Hepatocyte (in vitro differentiated cells): ENCODE measurements at regions not wholly inside any gene's neighbourhood (a gene's known extent, or its start where the extent isn't known, plus 50 kb on each side); places are given as distances from the start of the nearest gene placed in this dataset.

ENCODE experiments used
- DNase-seq: peaks from one replicate; pipeline ENCODE4 v3.0.0-alpha.2; 2016; ENCODE audit warnings: low spot score
- H2AFZ ChIP-seq: fragments of 200-600 bp; sonication (generic); 2 replicates; pipeline ENCODE4 v1.6.0; 2016; ENCODE audit warnings: antibody characterized with exemption, mild to moderate bottlenecking
- H3K27ac ChIP-seq: fragments of 200-600 bp; sonication (generic); 2 replicates; pipeline ENCODE4 v1.5.1; 2016; ENCODE audit warnings: mild to moderate bottlenecking
- H3K27me3 ChIP-seq: fragments of 200-600 bp; sonication (generic); 2 replicates; pipeline ENCODE4 v1.6.1; 2016
- H3K36me3 ChIP-seq: fragments of 200-600 bp; sonication (generic); replicated peaks from 2 replicates; pipeline ENCODE4 v1.5.1; 2016; ENCODE audit warnings: low read depth; ENCODE audit not compliant: insufficient read depth
- H3K4me1 ChIP-seq: fragments of 200-600 bp; sonication (generic); 2 replicates; pipeline ENCODE4 v1.5.1; 2016; ENCODE audit warnings: mild to moderate bottlenecking, moderate library complexity; ENCODE audit not compliant: insufficient read depth
- H3K4me2 ChIP-seq: fragments of 200-600 bp; sonication (generic); 2 replicates; pipeline ENCODE4 v1.6.0; 2016
- H3K4me3 ChIP-seq: fragments of 200-600 bp; sonication (generic); 2 replicates; pipeline ENCODE4 v1.5.1; 2016; ENCODE audit warnings: mild to moderate bottlenecking
- H3K79me2 ChIP-seq: fragments of 200-600 bp; sonication (generic); 2 replicates; pipeline ENCODE4 v1.6.0; 2017; ENCODE audit warnings: mild to moderate bottlenecking
- H3K9me2 ChIP-seq: fragments of 200-600 bp; sonication (generic); replicated peaks from 2 replicates; pipeline ENCODE4 v1.6.0; 2017; ENCODE audit warnings: mild to moderate bottlenecking; ENCODE audit not compliant: insufficient read depth
- H3K9me3 ChIP-seq: fragments of 200-600 bp; sonication (generic); 2 replicates; pipeline ENCODE4 v1.5.1; 2016; ENCODE audit warnings: low read depth, mild to moderate bottlenecking
- H4K20me1 ChIP-seq: fragments of 200-600 bp; sonication (generic); 2 replicates; pipeline ENCODE4 v1.6.0; 2016; ENCODE audit warnings: mild to moderate bottlenecking; ENCODE audit not compliant: insufficient read depth, poor library complexity, severe bottlenecking
- CTCF ChIP-seq: fragments of 200-600 bp; sonication (generic); IDR thresholded peaks from 2 replicates; pipeline ENCODE4 v1.5.1; 2016; ENCODE audit warnings: antibody characterized with exemption, mild to moderate bottlenecking; ENCODE audit not compliant: poor library complexity
- EZH2 ChIP-seq: fragments of 200-600 bp; sonication (generic); IDR thresholded peaks from 2 replicates; pipeline ENCODE4 v1.6.1; 2016; ENCODE audit warnings: antibody characterized with exemption, mild to moderate bottlenecking, borderline replicate concordance
- EZH2phosphoT487 ChIP-seq: fragments of 200-600 bp; sonication (generic); IDR thresholded peaks from one replicate; pipeline ENCODE4 v1.6.1; 2018; ENCODE audit warnings: antibody characterized with exemption, mild to moderate bottlenecking, low read depth, moderate library complexity; ENCODE audit not compliant: unreplicated experiment, severe bottlenecking
- WGBS: methylation state at CpG from one replicate; pipeline ENCODE4 v1.1.6; 2016; ENCODE audit warnings: low lambda C conversion rate; ENCODE audit errors: missing lambda C conversion rate; 5-methylcytosine and 5-hydroxymethylcytosine counted together

- no peak overlapping the region for H2AFZ ChIP-seq
- TF ChIP-seq EZH2: no peak
- TF ChIP-seq CTCF: no peak
- no peak for TF ChIP-seq EZH2phosphoT487
- H3K9me3 ChIP-seq: no peaks in the 10 kb centered on the region
- H3K4me3 ChIP-seq: no peak overlapping the region
- no peak overlapping the region for H3K4me2 ChIP-seq
- H3K36me3 ChIP-seq: no peaks in the 10 kb centered on the region
- H3K27me3 ChIP-seq: no peaks in the 10 kb centered on the region
- H3K27ac ChIP-seq: no peak overlapping the region
- H3K79me2 ChIP-seq: no peaks in the 10 kb centered on the region
- H3K4me1 ChIP-seq: peaks cover 5% of the 10 kb centered on the region
- H3K9me2 ChIP-seq: no peaks in the 10 kb centered on the region
- H4K20me1 ChIP-seq: no peaks in the 10 kb centered on the region
- DNase-seq: no peak
These were observed 524.2 kb downstream of the FAT4 start for GRCh38 chr4:125838924-125839323.

- no peak for DNase-seq
- H3K4me2 ChIP-seq: no peak overlapping the region
- no peak overlapping the region for H3K27ac ChIP-seq
- no peak overlapping the region for H3K4me3 ChIP-seq
- no peaks in the 10 kb centered on the region for H3K9me2 ChIP-seq
- no peaks in the 10 kb centered on the region for H3K27me3 ChIP-seq
- H3K9me3 ChIP-seq: no peaks in the 10 kb centered on the region
- TF ChIP-seq CTCF (no peak), EZH2 (no peak), EZH2phosphoT487 (no peak)
- no peaks in the 10 kb centered on the region for H3K36me3 ChIP-seq
- no peaks in the 10 kb centered on the region for H3K79me2 ChIP-seq
- no peak overlapping the region for H2AFZ ChIP-seq
- H4K20me1 ChIP-seq: no peaks in the 10 kb centered on the region
- H3K4me1 ChIP-seq: no peaks in the 10 kb centered on the region
These were observed 529.2 kb downstream of the FAT4 start for GRCh38 chr4:125843947-125844346.

GRCh38 chr4:125847518-125847917 lies 532.8 kb downstream of the FAT4 start:
- Histone ChIP-seq H3K4me3 (no peak overlapping the region), H3K4me1 (no peaks in the 10 kb centered on the region), H3K79me2 (no peaks in the 10 kb centered on the region), H3K27ac (no peak overlapping the region), H3K9me2 (no peaks in the 10 kb centered on the region), H2AFZ (no peak overlapping the region), H3K27me3 (no peaks in the 10 kb centered on the region), H3K9me3 (no peaks in the 10 kb centered on the region), H3K36me3 (no peaks in the 10 kb centered on the region), H4K20me1 (no peaks in the 10 kb centered on the region), H3K4me2 (no peak overlapping the region)
- DNase-seq: no peak
- no peak for TF ChIP-seq CTCF
- WGBS: 94% methylated on average over 3 of the region's 3 CpGs

GRCh38 chr4:125849869-125850268 lies 535.1 kb downstream of the FAT4 start:
- Histone ChIP-seq H2AFZ (no peak overlapping the region), H3K27me3 (no peaks in the 10 kb centered on the region), H4K20me1 (no peaks in the 10 kb centered on the region), H3K36me3 (no peaks in the 10 kb centered on the region), H3K27ac (no peak overlapping the region), H3K4me2 (no peak overlapping the region), H3K4me3 (no peak overlapping the region), H3K79me2 (no peaks in the 10 kb centered on the region), H3K4me1 (no peaks in the 10 kb centered on the region), H3K9me2 (no peaks in the 10 kb centered on the region), H3K9me3 (no peaks in the 10 kb centered on the region)
- no peak for DNase-seq
- TF ChIP-seq CTCF (no peak), EZH2phosphoT487 (no peak), EZH2 (no peak)
